Keratinocyte (primary cell): ENCODE measurements at regions not wholly inside any gene's neighbourhood (a gene's known extent, or its start where the extent isn't known, plus 50 kb on each side); places are given as distances from the start of the nearest gene placed in this dataset.

Experiments
- EZH2 ChIP-seq: IDR thresholded peaks from one replicate; pipeline ENCODE4 v1.6.1; 2012; ENCODE audit warnings: inconsistent platforms, mild to moderate bottlenecking, low read length, moderate library complexity
- TF ChIP-seq, protein P1 (sequence below), 3 experiments: IDR thresholded peaks in 1 of 3; conservative IDR thresholded peaks in 1 of 3; optimal IDR thresholded peaks in 1 of 3; 2 replicates in 2 of 3; 3 replicates in 1 of 3; pipeline versions ENCODE3 to v1.5.1; 2011; ENCODE audit warnings: low read length in 3 of 3, mild to moderate bottlenecking in 3 of 3, moderate library complexity in 2 of 3, control low read depth in 1 of 3, inconsistent platforms in 1 of 3; ENCODE audit not compliant: insufficient read depth in 2 of 3; ENCODE audit errors: extremely low read depth in 1 of 3

DNA sequence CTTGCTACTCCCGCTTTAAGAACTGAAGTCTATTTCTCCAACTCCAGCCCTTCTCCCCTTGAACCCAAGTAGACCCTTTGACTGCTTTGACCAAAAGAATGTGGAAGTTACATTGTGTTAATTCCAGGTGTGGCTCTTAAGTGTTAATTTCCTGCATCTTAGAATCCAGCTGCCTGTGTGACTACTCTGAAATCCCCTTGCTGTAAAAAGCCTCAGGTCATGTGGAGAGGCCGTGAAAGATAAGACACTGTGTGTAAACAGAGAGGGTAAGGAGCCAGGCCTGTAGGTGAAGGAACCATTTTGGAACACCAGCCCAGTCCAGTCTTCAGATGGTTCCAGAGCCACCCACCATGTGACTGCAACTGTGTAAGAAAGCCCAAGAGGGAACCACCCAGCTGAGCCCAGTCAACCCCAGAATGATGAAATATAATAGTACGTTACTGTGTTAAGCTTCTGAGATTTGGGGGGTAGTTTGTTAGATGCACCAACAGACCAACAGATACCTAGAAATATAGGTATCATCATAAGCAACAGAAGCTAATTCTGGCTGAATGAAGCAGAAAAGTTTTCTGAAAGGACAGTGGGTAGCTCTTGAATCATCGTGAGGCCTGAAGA lies 59.4 kb upstream of the CCDC112 start:
- TF ChIP-seq, protein P1, sequence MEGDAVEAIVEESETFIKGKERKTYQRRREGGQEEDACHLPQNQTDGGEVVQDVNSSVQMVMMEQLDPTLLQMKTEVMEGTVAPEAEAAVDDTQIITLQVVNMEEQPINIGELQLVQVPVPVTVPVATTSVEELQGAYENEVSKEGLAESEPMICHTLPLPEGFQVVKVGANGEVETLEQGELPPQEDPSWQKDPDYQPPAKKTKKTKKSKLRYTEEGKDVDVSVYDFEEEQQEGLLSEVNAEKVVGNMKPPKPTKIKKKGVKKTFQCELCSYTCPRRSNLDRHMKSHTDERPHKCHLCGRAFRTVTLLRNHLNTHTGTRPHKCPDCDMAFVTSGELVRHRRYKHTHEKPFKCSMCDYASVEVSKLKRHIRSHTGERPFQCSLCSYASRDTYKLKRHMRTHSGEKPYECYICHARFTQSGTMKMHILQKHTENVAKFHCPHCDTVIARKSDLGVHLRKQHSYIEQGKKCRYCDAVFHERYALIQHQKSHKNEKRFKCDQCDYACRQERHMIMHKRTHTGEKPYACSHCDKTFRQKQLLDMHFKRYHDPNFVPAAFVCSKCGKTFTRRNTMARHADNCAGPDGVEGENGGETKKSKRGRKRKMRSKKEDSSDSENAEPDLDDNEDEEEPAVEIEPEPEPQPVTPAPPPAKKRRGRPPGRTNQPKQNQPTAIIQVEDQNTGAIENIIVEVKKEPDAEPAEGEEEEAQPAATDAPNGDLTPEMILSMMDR (optimal IDR thresholded peaks at IDR 0.05 in 1 of 3, IDR thresholded peaks at IDR 0.05 in 1 of 3, conservative IDR thresholded peaks at IDR 0.05 in 1 of 3; ENCODE audit: extremely low read depth in 1 of 3, insufficient read depth in 2 of 3, low read length in 3 of 3): no peak
- TF ChIP-seq EZH2: no peak
